ENCODE measurements at regions not wholly inside any gene's neighbourhood (a gene's known extent, or its start where the extent isn't known, plus 50 kb on each side); places are given as distances from the start of the nearest gene placed in this dataset.
A peak's percentile ranks its signal among the peaks of the same experiment; 100 is the strongest.

DNA sequence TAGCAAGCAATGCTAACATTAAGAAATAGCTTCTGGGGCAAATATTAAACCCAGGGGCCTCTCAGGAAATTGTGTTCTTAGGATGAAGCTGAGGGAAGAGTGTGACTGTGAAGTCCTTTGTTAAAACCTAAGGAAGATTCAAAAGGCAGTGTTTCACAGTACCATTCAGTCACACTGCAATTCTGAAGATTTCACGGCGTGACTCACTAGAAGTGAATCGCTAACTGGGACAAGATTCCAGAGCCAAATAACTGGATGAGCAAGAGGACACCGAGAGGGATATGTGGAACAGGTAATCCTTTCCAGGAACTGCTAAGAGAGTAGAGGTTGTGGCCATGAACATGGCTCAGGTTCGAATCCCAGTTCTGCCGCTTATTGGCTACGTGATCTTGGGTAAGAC is 61.8 kb upstream of the SMAD3 start:
- peaks cover 1% of the 10 kb centered on the region for H3K27me3 Mint-ChIP-seq (ENCODE audit: insufficient read depth, low read depth, poor library complexity)
- no peak overlapping the region for H3K27ac Mint-ChIP-seq
- TF ChIP-seq STAT1 (IDR thresholded peaks at IDR 0.05; ENCODE audit: unreplicated experiment) (no peak), ZNF331 (CRISPR knock-in tag; IDR thresholded peaks at IDR 0.05; ENCODE audit: low read depth) (no peak)
- TF ChIP-seq, protein P1, sequence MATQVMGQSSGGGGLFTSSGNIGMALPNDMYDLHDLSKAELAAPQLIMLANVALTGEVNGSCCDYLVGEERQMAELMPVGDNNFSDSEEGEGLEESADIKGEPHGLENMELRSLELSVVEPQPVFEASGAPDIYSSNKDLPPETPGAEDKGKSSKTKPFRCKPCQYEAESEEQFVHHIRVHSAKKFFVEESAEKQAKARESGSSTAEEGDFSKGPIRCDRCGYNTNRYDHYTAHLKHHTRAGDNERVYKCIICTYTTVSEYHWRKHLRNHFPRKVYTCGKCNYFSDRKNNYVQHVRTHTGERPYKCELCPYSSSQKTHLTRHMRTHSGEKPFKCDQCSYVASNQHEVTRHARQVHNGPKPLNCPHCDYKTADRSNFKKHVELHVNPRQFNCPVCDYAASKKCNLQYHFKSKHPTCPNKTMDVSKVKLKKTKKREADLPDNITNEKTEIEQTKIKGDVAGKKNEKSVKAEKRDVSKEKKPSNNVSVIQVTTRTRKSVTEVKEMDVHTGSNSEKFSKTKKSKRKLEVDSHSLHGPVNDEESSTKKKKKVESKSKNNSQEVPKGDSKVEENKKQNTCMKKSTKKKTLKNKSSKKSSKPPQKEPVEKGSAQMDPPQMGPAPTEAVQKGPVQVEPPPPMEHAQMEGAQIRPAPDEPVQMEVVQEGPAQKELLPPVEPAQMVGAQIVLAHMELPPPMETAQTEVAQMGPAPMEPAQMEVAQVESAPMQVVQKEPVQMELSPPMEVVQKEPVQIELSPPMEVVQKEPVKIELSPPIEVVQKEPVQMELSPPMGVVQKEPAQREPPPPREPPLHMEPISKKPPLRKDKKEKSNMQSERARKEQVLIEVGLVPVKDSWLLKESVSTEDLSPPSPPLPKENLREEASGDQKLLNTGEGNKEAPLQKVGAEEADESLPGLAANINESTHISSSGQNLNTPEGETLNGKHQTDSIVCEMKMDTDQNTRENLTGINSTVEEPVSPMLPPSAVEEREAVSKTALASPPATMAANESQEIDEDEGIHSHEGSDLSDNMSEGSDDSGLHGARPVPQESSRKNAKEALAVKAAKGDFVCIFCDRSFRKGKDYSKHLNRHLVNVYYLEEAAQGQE (IDR thresholded peaks at IDR 0.05; ENCODE audit: unreplicated experiment): no peak
- TF ChIP-seq, protein P2, sequence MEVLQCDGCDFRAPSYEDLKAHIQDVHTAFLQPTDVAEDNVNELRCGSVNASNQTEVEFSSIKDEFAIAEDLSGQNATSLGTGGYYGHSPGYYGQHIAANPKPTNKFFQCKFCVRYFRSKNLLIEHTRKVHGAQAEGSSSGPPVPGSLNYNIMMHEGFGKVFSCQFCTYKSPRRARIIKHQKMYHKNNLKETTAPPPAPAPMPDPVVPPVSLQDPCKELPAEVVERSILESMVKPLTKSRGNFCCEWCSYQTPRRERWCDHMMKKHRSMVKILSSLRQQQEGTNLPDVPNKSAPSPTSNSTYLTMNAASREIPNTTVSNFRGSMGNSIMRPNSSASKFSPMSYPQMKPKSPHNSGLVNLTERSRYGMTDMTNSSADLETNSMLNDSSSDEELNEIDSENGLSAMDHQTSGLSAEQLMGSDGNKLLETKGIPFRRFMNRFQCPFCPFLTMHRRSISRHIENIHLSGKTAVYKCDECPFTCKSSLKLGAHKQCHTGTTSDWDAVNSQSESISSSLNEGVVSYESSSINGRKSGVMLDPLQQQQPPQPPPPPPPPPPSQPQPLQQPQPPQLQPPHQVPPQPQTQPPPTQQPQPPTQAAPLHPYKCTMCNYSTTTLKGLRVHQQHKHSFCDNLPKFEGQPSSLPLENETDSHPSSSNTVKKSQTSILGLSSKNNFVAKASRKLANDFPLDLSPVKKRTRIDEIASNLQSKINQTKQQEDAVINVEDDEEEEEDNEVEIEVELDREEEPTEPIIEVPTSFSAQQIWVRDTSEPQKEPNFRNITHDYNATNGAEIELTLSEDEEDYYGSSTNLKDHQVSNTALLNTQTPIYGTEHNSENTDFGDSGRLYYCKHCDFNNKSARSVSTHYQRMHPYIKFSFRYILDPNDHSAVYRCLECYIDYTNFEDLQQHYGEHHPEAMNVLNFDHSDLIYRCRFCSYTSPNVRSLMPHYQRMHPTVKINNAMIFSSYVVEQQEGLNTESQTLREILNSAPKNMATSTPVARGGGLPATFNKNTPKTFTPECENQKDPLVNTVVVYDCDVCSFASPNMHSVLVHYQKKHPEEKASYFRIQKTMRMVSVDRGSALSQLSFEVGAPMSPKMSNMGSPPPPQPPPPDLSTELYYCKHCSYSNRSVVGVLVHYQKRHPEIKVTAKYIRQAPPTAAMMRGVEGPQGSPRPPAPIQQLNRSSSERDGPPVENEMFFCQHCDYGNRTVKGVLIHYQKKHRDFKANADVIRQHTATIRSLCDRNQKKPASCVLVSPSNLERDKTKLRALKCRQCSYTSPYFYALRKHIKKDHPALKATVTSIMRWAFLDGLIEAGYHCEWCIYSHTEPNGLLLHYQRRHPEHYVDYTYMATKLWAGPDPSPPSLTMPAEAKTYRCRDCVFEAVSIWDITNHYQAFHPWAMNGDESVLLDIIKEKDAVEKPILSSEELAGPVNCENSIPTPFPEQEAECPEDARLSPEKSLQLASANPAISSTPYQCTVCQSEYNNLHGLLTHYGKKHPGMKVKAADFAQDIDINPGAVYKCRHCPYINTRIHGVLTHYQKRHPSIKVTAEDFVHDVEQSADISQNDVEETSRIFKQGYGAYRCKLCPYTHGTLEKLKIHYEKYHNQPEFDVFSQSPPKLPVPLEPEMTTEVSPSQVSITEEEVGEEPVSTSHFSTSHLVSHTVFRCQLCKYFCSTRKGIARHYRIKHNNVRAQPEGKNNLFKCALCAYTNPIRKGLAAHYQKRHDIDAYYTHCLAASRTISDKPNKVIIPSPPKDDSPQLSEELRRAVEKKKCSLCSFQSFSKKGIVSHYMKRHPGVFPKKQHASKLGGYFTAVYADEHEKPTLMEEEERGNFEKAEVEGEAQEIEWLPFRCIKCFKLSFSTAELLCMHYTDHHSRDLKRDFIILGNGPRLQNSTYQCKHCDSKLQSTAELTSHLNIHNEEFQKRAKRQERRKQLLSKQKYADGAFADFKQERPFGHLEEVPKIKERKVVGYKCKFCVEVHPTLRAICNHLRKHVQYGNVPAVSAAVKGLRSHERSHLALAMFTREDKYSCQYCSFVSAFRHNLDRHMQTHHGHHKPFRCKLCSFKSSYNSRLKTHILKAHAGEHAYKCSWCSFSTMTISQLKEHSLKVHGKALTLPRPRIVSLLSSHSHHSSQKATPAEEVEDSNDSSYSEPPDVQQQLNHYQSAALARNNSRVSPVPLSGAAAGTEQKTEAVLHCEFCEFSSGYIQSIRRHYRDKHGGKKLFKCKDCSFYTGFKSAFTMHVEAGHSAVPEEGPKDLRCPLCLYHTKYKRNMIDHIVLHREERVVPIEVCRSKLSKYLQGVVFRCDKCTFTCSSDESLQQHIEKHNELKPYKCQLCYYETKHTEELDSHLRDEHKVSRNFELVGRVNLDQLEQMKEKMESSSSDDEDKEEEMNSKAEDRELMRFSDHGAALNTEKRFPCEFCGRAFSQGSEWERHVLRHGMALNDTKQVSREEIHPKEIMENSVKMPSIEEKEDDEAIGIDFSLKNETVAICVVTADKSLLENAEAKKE (CRISPR knock-in tag; IDR thresholded peaks at IDR 0.05): no peak
- Histone ChIP-seq H3K4me2 (no peak overlapping the region), H3K36me3 (ENCODE audit: insufficient read depth) (no peaks in the 10 kb centered on the region), H3K4me1 (ENCODE audit: insufficient read depth) (no peaks in the 10 kb centered on the region; the same call in 1 of the 2 replicates), H3K4me3 (no peak overlapping the region), H3K79me2 (replicated peaks; ENCODE audit: insufficient read depth) (no peaks in the 10 kb centered on the region), H3K9me2 (ENCODE audit: insufficient read depth) (no peaks in the 10 kb centered on the region; the same call in 1 of the 2 replicates), H3K27me3 (ENCODE audit: insufficient read depth) (no peaks in the 10 kb centered on the region), H3F3A (replicated peaks; ENCODE audit: low read depth) (no peaks in the 10 kb centered on the region), H4K20me1 (replicated peaks; ENCODE audit: insufficient read depth) (no peaks in the 10 kb centered on the region), H2AFZ (peak overlapping the region; percentile 90), H3K27ac (ENCODE audit: low read depth) (no peak overlapping the region)
- no peaks in the 10 kb centered on the region for H3K9me3 Mint-ChIP-seq
- ATAC-seq (no peak), DNase-seq (ENCODE audit: low spot score) (no peak)
- peaks cover 4% of the 10 kb centered on the region; the same call in 2 of the 3 replicates for H3K4me1 Mint-ChIP-seq
- no peaks in the 10 kb centered on the region for H3K36me3 Mint-ChIP-seq (ENCODE audit: low read depth)
- no peak overlapping the region for H3K4me3 Mint-ChIP-seq

Data from GM23338 (cell line).